ENCODE measurements at regions not wholly inside any gene's neighbourhood (a gene's known extent, or its start where the extent isn't known, plus 50 kb on each side); places are given as distances from the start of the nearest gene placed in this dataset.

DNA sequence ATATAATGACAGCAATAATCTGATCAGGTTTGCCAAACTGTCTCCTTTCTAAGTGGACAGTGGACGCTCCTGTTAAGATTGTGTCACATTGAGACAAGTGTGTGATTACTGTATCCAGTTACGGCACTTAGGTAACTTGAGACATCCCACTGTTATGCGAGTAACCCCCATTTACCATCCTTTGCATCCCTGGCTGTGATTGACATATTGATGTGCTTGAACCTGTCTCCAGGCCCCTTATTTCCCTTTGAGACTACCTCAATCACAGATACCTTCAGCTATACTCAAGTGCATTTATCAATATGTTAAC is 785.2 kb downstream of the NR2F2 start:
- TF ChIP-seq, protein P1, sequence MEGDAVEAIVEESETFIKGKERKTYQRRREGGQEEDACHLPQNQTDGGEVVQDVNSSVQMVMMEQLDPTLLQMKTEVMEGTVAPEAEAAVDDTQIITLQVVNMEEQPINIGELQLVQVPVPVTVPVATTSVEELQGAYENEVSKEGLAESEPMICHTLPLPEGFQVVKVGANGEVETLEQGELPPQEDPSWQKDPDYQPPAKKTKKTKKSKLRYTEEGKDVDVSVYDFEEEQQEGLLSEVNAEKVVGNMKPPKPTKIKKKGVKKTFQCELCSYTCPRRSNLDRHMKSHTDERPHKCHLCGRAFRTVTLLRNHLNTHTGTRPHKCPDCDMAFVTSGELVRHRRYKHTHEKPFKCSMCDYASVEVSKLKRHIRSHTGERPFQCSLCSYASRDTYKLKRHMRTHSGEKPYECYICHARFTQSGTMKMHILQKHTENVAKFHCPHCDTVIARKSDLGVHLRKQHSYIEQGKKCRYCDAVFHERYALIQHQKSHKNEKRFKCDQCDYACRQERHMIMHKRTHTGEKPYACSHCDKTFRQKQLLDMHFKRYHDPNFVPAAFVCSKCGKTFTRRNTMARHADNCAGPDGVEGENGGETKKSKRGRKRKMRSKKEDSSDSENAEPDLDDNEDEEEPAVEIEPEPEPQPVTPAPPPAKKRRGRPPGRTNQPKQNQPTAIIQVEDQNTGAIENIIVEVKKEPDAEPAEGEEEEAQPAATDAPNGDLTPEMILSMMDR (IDR thresholded peaks at IDR 0.05): no peak
- no peak for TF ChIP-seq POLR2A (IDR thresholded peaks at IDR 0.05)

Measured in thyroid gland (tissue), 4 donors.